ENCODE measurements at regions not wholly inside any gene's neighbourhood (a gene's known extent, or its start where the extent isn't known, plus 50 kb on each side); places are given as distances from the start of the nearest gene placed in this dataset.

GRCh38 chr2:76312236-76312635 lies 601.5 kb upstream of the GCFC2 start:
- TF ChIP-seq CTCF (conservative IDR thresholded peaks at IDR 0.05; ENCODE audit: low read depth, low read length) (no peak), EZH2phosphoT487 (IDR thresholded peaks at IDR 0.05; ENCODE audit: borderline replicate concordance, low read length) (no peak), EZH2 (IDR thresholded peaks at IDR 0.05; ENCODE audit: low read length, unreplicated experiment) (no peak)
